K562 (cell line): ENCODE measurements at regions not wholly inside any gene's neighbourhood (a gene's known extent, or its start where the extent isn't known, plus 50 kb on each side); places are given as distances from the start of the nearest gene placed in this dataset.

Experiments used
- ATAC-seq: fragments of 200-7000 bp; cut with Tn5 transposase; 3 replicates; pipeline ENCODE4 v1.9.1; 2020; ENCODE audit warnings: moderate library complexity
- BruUV-seq: library from RNA; stranded (reverse); fragments of 400-500 nt; replicated peaks from 2 replicates; lab custom pipeline; 2021; lab: Mats Ljungman, UMichigan
- CTCF ChIA-PET: fragments of 300-600 bp; formaldehyde crosslinking; extraction: SDS; loops from one replicate; lab custom pipeline; 2021; ENCODE audit warnings: low intra/inter-chr PET ratio; lab: Yijun Ruan, JAX
- POLR2A ChIA-PET: fragments of 300-600, 350-650 bp; sonication (Branson Sonifier 250); formaldehyde crosslinking; extraction: SDS; loops from one replicate; lab custom pipeline; 2021; ENCODE audit warnings: antibody characterized with exemption, inconsistent platforms; lab: Yijun Ruan, JAX
- DNase-seq, 4 experiments: peaks; one replicate each; pipeline versions ENCODE4 v3.0.0 to v3.0.0-alpha.2; 2011 to 2018; ENCODE audit warnings: low spot score in 3 of 4, mixed read lengths in 3 of 4; ENCODE audit errors: extremely low read depth in 1 of 4
- FAIRE-seq: peaks from 2 replicates; lab custom pipeline; 2011; peaks lifted over from hg19 to GRCh38; lab: Jason Lieb, UNC
- H2AFZ ChIP-seq: 2 replicates; pipeline ENCODE4 v1.6.0; 2011; ENCODE audit warnings: low read depth, low read length, control low read depth, inconsistent platforms
- H3K27ac ChIP-seq: fragments of 200-600 bp; 3 replicates; pipeline ENCODE4 v1.8.0; 2011; ENCODE audit warnings: low read depth, mild to moderate bottlenecking, control low read depth, inconsistent platforms, low read length, moderate library complexity, mixed read lengths; ENCODE audit errors: extremely low read depth
- H3K27me3 ChIP-seq, 2 experiments: fragments of 300-600 bp in 1 of 2; 2 replicates in 1 of 2; 3 replicates in 1 of 2; pipeline versions ENCODE4 v1.6.0 to v1.8.0; 2011; ENCODE audit warnings: inconsistent platforms in 2 of 2, low read length in 2 of 2, mild to moderate bottlenecking in 1 of 2, mixed read lengths in 1 of 2, moderate library complexity in 1 of 2; ENCODE audit not compliant: control insufficient read depth in 2 of 2, insufficient read depth in 2 of 2
- H3K36me3 ChIP-seq: fragments of 300-600 bp; 3 replicates; pipeline ENCODE4 v1.8.0; 2011; ENCODE audit warnings: mild to moderate bottlenecking, low read length, inconsistent platforms; ENCODE audit not compliant: control insufficient read depth, insufficient read depth
- H3K4me1 ChIP-seq, 2 experiments: fragments of 200-600 bp in 1 of 2; replicated peaks in 1 of 2; 2 replicates in 1 of 2; 3 replicates in 1 of 2; pipeline versions ENCODE4 v1.5.1 to v1.8.0; 2011; ENCODE audit warnings: inconsistent platforms in 2 of 2, low read length in 2 of 2, mild to moderate bottlenecking in 1 of 2, mixed read lengths in 1 of 2, moderate library complexity in 1 of 2; ENCODE audit not compliant: control insufficient read depth in 2 of 2, insufficient read depth in 2 of 2
- H3K4me2 ChIP-seq: 2 replicates; pipeline ENCODE4 v1.6.1; 2011; ENCODE audit warnings: low read length, control low read depth, inconsistent platforms, mixed read lengths; ENCODE audit not compliant: insufficient read depth
- H3K4me3 ChIP-seq: fragments of 200-600 bp; sonication (generic), shearing (Covaris generic); 2 replicates; pipeline ENCODE4 v1.5.1; 2016; ENCODE audit warnings: control low read depth, inconsistent platforms
- H3K79me2 ChIP-seq: fragments of 200-600 bp; 3 replicates; pipeline ENCODE4 v1.8.0; 2011; ENCODE audit warnings: low read length, inconsistent platforms; ENCODE audit not compliant: control insufficient read depth, insufficient read depth
- H3K9ac ChIP-seq, 2 experiments: 2 replicates each; pipeline versions ENCODE4 v1.6.0 to v1.6.1; 2011; ENCODE audit warnings: low read depth in 2 of 2, low read length in 2 of 2, control low read depth in 1 of 2, inconsistent platforms in 1 of 2, mild to moderate bottlenecking in 1 of 2, mixed read lengths in 1 of 2; ENCODE audit not compliant: insufficient read depth in 1 of 2
- H3K9me1 ChIP-seq: one replicate; pipeline ENCODE4 v1.6.0; 2011; ENCODE audit warnings: inconsistent platforms, mild to moderate bottlenecking, low read length, moderate library complexity; ENCODE audit not compliant: control insufficient read depth, insufficient read depth
- H3K9me3 ChIP-seq: replicated peaks from 2 replicates; pipeline ENCODE4 v1.5.1; 2011; ENCODE audit warnings: low read depth, low read length, inconsistent platforms; ENCODE audit not compliant: control insufficient read depth, insufficient read depth
- H4K20me1 ChIP-seq: replicated peaks from 2 replicates; pipeline ENCODE4 v1.6.1; 2011; ENCODE audit warnings: low read length, inconsistent platforms, mixed read lengths; ENCODE audit not compliant: control insufficient read depth, insufficient read depth
- FUS ChIP-seq: fragments of 200-400 bp; formaldehyde crosslinking; optimal IDR thresholded peaks from 2 replicates; pipeline ENCODE3; 2017; ENCODE audit warnings: low read depth, low read length
- HMG20B ChIP-seq: fragments of 250-450 bp; sonication (Bioruptor Pico); IDR thresholded peaks from 2 replicates; pipeline ENCODE4 v1.5.0; 2021; ENCODE audit warnings: mild to moderate bottlenecking
- IRF2 ChIP-seq: sonication (generic); formaldehyde crosslinking; IDR thresholded peaks from 2 replicates; pipeline ENCODE4 v1.8.1; 2022; ENCODE audit warnings: mild to moderate bottlenecking, missing genetic modification reagents
- JUND ChIP-seq, 2 experiments: IDR thresholded peaks; 2 replicates in 1 of 2; 3 replicates in 1 of 2; pipeline ENCODE4 v1.6.1; 2011; ENCODE audit warnings: borderline replicate concordance in 2 of 2, low read depth in 2 of 2, low read length in 2 of 2, improper control_type of control experiment in 1 of 2, missing biosample characterization in 1 of 2, missing genetic modification characterization in 1 of 2, missing genetic modification reagents in 1 of 2
- REST ChIP-seq, 2 experiments: fragments of 450-650 bp; formaldehyde crosslinking in 1 of 2; IDR thresholded peaks; 2 replicates each; pipeline versions ENCODE4 v1.4.0 to v1.6.1; 2014 to 2020; ENCODE audit warnings: mild to moderate bottlenecking in 2 of 2, borderline replicate concordance in 1 of 2, low read depth in 1 of 2
- ZNF407 ChIP-seq: fragments of 450-650 bp; IDR thresholded peaks from 2 replicates; pipeline ENCODE4 v1.6.1; 2016; ENCODE audit warnings: low read depth
- WGBS: fragments of 100-300 bp; shearing (Covaris generic); methylation state at CpG from one replicate; pipeline ENCODE4 v1.1.6; 2016; ENCODE audit warnings: low coverage, mixed read lengths; ENCODE audit not compliant: insufficient coverage; ENCODE audit errors: missing lambda C conversion rate; 5-methylcytosine and 5-hydroxymethylcytosine counted together
- in situ Hi-C: fragments of 300-500 bp; cut with MboI; formaldehyde crosslinking; loops from 4 replicates; pipeline ENCODE4 v1.15.0; 2018; ENCODE audit warnings: inconsistent platforms, mixed read lengths
- intact Hi-C: fragments of 100-400 bp; cut with micrococcal nuclease; formaldehyde crosslinking; loops from 2 replicates; pipeline ENCODE4 v1.14.2; 2022

- ChIA-PET POLR2A (no interaction called here), CTCF (no interaction called here)
- ATAC-seq = no peak
- no peaks in the 10 kb centered on the region for H3K9me1 ChIP-seq
- H4K20me1 ChIP-seq = no peaks in the 10 kb centered on the region
- no peaks in the 10 kb centered on the region for H3K27me3 ChIP-seq
- intact Hi-C loops (no loop called here), in situ Hi-C loops (loop anchor here (25.0 kb wide), 1 partner anchor 794 kb away; no protein-coding TSS in a partner anchor)
- H3K4me1 ChIP-seq = no peaks in the 10 kb centered on the region
- BruUV-seq = no TSS peak
- no peak overlapping the region for H2AFZ ChIP-seq
- H3K79me2 ChIP-seq = no peaks in the 10 kb centered on the region
- no peak overlapping the region for H3K27ac ChIP-seq
- no peak overlapping the region for H3K9ac ChIP-seq
- H3K4me2 ChIP-seq = no peak overlapping the region
- FAIRE-seq = no peak
- H3K36me3 ChIP-seq = no peaks in the 10 kb centered on the region
- H3K4me3 ChIP-seq = no peak overlapping the region
- WGBS = 0% methylated on average over 1 of the region's 1 CpG
- DNase-seq = no peak
- no peaks in the 10 kb centered on the region for H3K9me3 ChIP-seq
- TF ChIP-seq FUS (no peak), ZNF407 (no peak), IRF2 (CRISPR knock-in tag) (no peak), REST (IDR thresholded peaks at IDR 0.05; ENCODE audit: borderline replicate concordance) (no peak), REST (CRISPR knock-in tag; IDR thresholded peaks at IDR 0.05; ENCODE audit: low read depth) (no peak), JUND (IDR thresholded peaks at IDR 0.05; ENCODE audit: borderline replicate concordance, low read depth, low read length) (no peak), JUND (tag; IDR thresholded peaks at IDR 0.05; ENCODE audit: borderline replicate concordance, low read depth, low read length) (no peak), HMG20B (CRISPR knock-in tag) (no peak)
Observed at GRCh38 chr2:75792996-75793395, 82.3 kb upstream of the GCFC2 start.
